ENCODE measurements at regions not wholly inside any gene's neighbourhood (a gene's known extent, or its start where the extent isn't known, plus 50 kb on each side); places are given as distances from the start of the nearest gene placed in this dataset.

DNA sequence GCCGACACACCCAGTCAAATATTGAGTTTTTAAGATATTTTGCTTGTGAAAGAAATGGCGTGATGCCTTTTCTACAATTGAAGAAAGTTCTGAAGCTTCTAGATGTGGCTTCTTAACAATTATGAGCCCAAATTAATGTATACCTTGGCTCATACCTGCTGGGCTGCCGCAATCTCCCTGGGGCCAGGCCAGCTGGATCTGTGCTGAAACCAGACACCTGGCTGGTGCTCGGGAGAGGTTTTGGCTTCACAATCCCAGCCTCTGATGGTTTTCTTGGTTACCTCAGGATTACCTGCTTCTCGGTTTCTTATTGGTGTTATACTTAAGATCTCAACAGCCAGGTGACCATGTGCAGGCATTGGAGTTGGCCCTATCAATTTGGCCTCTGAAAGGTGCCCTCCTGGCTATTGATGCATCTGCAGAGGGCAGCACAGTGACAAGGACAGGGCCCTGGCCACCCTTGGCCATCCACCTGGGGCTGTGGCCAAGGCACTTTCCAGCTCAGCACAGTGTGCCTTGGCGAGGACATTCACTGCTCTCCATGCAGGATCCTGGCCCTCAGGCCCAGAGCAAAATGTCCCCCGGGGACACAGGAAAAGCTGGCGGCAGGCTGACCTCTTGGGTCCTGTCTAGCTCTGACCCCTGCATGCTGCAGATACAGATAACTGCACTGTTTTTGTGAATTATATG, 305.0 kb downstream of the ZNF536 start:
- peak in 2 of 8 donors; percentile 20 to 22 for ATAC-seq
- H3K9me3 ChIP-seq = no peaks in the 10 kb centered on the region
- TF ChIP-seq, protein P1, sequence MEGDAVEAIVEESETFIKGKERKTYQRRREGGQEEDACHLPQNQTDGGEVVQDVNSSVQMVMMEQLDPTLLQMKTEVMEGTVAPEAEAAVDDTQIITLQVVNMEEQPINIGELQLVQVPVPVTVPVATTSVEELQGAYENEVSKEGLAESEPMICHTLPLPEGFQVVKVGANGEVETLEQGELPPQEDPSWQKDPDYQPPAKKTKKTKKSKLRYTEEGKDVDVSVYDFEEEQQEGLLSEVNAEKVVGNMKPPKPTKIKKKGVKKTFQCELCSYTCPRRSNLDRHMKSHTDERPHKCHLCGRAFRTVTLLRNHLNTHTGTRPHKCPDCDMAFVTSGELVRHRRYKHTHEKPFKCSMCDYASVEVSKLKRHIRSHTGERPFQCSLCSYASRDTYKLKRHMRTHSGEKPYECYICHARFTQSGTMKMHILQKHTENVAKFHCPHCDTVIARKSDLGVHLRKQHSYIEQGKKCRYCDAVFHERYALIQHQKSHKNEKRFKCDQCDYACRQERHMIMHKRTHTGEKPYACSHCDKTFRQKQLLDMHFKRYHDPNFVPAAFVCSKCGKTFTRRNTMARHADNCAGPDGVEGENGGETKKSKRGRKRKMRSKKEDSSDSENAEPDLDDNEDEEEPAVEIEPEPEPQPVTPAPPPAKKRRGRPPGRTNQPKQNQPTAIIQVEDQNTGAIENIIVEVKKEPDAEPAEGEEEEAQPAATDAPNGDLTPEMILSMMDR (IDR thresholded peaks at IDR 0.05) = no peak
- peaks cover 0 to 18% (median 11%) of the 10 kb centered on the region in 7 donors for H3K27me3 ChIP-seq
- no peak overlapping the region for H3K4me3 ChIP-seq
- WGBS, 2 donors = 75 to 77% methylated on average over 8 of the region's 8 CpGs
- no peak for DNase-seq
- H3K4me1 ChIP-seq = peaks cover 0 to under 1% (median 0%) of the 10 kb centered on the region in 9 donors
- intact Hi-C loops (cut with DNase I) = no loop called here
- no peak overlapping the region for H3K27ac ChIP-seq
- no peaks in the 10 kb centered on the region for H3K36me3 ChIP-seq

- H3K36me3 ChIP-seq = no peaks in the 10 kb centered on the region
- H3K27ac ChIP-seq = no peak overlapping the region
- H3K4me1 ChIP-seq = peaks cover 0 to 16% (median 4%) of the 10 kb centered on the region in 9 donors
- H3K27me3 ChIP-seq = peaks cover 0 to 18% (median 13%) of the 10 kb centered on the region in 7 donors
- DNase-seq (no peak), ATAC-seq (no peak)
- 76 to 80% methylated on average over 7 of the region's 7 CpGs for WGBS, 2 donors
- no peaks in the 10 kb centered on the region for H3K9me3 ChIP-seq
- no peak overlapping the region for H3K4me3 ChIP-seq
- TF ChIP-seq, protein P1 (IDR thresholded peaks at IDR 0.05) = no peak
- intact Hi-C loops (cut with DNase I) = no loop called here
These were observed 302.9 kb downstream of the ZNF536 start for GRCh38 chr19:30675086-30675485.

DNA sequence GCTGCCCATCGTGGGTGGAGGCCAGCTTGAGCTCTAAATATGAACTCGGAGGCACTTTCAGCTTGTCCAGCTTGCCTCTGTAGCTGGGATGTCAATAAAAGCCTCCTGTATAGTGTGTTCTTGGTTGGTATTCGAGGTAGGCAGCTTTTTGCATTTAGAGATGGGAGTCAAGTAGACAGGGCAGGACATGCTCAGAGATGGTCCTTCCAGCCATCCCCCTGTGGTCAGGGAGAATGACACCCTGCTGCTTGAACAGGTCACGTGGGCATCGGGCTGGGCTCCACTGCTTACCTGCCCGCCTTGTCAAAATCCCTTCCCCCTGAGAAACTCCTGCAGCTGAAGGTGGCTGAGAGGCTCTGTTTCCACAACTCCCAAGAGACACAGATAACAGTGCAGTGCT, 302.5 kb downstream of the ZNF536 start:
- H3K27me3 ChIP-seq = peaks cover 0 to 22% (median 13%) of the 10 kb centered on the region in 7 donors
- H3K36me3 ChIP-seq = no peaks in the 10 kb centered on the region
- TF ChIP-seq, protein P1 (IDR thresholded peaks at IDR 0.05) = no peak
- intact Hi-C loops (cut with DNase I) = no loop called here
- no peak for ATAC-seq
- DNase-seq = no peak
- peaks cover 0 to 16% (median 4%) of the 10 kb centered on the region in 9 donors for H3K4me1 ChIP-seq
- H3K4me3 ChIP-seq = no peak overlapping the region
- 80 to 81% methylated on average over 6 of the region's 6 CpGs for WGBS, 2 donors
- no peaks in the 10 kb centered on the region for H3K9me3 ChIP-seq
- no peak overlapping the region for H3K27ac ChIP-seq

DNA sequence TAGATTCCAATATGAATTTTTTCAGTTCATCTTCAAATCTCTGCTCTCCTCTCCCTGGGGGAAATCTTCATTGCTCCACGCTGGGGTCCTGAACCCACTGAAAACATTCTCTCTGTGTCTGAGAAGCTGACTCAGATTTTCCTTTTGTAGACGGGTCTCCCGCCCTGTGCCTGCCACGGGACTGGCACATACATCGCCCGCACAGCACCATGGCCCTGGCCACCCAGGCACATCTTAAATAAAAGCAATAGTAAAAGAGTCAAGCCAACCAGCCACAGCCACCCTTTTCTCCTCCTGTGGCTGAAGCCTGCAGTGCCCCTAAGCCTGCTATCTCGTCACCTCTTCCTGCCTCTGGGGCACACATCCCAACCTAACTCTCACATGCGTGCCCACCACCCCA, 301.2 kb downstream of the ZNF536 start:
- intact Hi-C loops (cut with DNase I) = no loop called here
- WGBS, 2 donors = 79 to 83% methylated on average over 8 of the region's 8 CpGs

More for the DNA sequence above, 301.2 kb downstream of the ZNF536 start:
- Histone ChIP-seq H3K27me3 (peaks cover 0 to 35% (median 23%) of the 10 kb centered on the region in 7 donors), H3K27ac (no peak overlapping the region), H3K36me3 (no peaks in the 10 kb centered on the region), H3K4me3 (no peak overlapping the region), H3K9me3 (no peaks in the 10 kb centered on the region), H3K4me1 (peaks cover 0 to 18% (median 7%) of the 10 kb centered on the region in 9 donors)
- TF ChIP-seq, protein P1 (IDR thresholded peaks at IDR 0.05) = no peak
- DNase-seq (no peak), ATAC-seq (no peak)
